ENCODE measurements at regions not wholly inside any gene's neighbourhood (a gene's known extent, or its start where the extent isn't known, plus 50 kb on each side); places are given as distances from the start of the nearest gene placed in this dataset.

GRCh38 chr1:54497338-54497737 is 50.7 kb upstream of the ACOT11 start:
- DNase-seq = no peak

- no peak for DNase-seq
Measured at GRCh38 chr1:54495954-54496353, 52.1 kb upstream of the ACOT11 start.

DNA sequence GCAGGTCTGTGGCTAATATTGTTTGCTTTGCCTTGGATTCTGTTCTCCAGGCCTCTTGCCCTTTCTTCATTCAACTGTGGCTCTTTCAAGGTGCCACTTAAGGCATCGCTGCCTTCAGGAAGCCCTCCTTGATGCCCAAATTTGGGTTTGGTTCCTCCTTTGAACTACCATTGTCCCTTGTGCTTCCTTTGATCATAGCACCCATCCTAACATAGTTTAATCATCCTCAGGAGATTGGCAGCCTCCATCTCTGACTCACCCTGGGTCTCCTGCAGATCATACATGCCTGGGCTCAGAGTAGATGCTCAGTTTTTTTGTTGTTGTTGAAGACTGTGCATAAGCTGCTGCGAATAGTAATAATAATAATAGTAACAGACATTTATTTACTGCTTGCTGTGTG is 54.4 kb upstream of the ACOT11 start:
- no peak for DNase-seq

DNA sequence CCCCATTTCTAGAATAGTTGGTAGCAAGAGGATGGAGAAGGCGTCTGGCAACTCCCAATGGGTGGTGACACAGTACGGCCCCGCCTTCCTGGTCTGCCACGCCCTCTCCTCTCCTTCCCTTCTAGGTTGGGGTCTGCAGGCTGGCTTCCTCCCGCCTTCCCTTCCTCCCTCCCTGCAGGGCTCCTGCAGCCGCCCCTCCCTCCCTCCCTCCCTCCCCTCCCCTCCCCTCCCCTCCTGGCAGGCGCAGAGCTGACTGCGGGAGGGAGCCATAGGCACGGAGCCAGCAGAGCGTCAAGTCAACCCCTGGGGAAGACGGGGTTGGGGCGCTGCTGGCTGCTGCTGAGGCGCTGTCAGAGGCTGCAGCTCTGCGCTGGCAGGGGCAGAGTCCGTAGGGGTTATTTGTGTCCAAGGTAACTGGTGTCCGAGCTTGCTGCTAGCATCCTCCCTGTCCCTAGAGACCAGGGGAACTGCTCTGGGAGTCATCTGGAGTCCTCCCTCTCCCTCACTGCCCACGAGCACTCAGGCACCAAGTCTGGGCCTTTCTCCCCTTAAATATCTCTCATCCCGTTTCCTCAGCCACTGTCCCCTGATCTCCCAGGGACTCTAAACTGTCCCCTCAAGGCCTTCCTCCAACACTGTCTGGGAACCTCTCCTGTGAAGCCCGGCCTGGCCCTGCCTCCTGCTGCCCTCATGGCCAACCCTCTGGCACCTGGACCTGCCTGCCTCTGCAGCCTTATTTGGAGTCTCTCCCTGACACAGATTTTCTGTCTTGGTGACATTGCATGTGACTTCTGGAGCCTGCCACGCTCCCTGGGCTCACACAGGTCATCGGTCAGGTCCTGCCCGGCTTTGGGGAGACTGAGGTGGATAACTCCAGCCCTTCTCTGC is 57.4 kb upstream of the ACOT11 start:
- DNase-seq = no peak

DNA sequence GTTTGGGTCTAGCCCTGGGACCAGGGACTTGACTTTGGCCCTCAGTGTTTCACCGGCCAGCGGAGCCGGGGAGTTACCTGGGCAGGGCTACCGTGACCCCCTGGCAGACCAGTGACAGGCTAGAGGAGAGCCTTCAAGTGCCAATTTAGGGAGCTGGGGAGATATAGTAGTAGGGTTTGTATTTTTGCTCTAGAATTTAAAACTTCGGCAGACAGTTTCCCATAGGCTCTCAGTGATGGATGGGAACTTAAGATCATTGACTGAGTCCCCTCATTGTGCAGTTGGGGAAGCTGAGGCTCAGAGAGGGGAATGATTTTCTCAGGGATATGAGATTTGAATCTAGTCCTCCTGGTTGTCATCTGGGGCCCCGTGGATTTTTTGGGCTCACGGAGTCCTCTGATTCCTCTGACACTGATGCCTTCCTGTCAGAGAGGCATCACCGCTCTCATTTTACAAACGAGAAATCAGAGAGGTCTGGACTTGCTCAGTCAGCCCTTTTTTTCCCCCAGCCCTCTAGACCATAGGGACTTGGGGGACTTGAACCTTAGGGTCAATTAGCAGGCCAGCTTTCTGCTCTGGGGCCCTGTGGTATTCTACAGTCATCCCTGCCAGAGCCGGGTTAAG is 58.3 kb upstream of the ACOT11 start:
- DNase-seq = no peak

GRCh38 chr1:54488779-54489626 is 59.0 kb upstream of the ACOT11 start:
- peak; percentile 64 for DNase-seq

GRCh38 chr1:54488065-54488750 is 59.8 kb upstream of the ACOT11 start:
- peak; percentile 74 for DNase-seq

DNA sequence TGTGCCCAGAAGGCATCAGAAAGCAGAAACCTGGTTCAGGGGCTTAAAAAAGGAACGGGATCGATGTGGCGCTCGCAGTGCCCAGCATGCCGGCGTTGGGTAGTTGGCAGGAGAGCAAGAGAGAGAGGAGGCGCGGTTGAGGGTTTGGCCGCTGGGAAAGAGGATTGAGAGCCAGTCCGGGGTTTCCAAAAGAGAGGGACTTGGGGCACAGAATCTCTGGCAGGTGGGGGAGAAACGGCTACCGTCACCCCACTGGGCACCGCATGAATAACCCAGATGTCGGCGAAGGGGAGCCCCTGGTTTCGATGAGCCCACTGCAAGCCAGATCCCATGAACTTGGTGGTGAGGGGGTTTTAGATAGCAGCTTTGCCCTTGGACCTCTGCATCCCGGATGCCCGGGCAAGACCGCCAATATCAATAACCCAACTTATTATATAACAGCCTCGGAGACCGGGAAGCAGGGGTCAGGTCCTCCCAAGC is 60.4 kb upstream of the ACOT11 start:
- no peak for DNase-seq

- DNase-seq = no peak
Measured at GRCh38 chr1:54486907-54487306, 61.1 kb upstream of the ACOT11 start.

GRCh38 chr1:54485416-54485815 is 62.6 kb upstream of the ACOT11 start:
- no peak for DNase-seq

DNA sequence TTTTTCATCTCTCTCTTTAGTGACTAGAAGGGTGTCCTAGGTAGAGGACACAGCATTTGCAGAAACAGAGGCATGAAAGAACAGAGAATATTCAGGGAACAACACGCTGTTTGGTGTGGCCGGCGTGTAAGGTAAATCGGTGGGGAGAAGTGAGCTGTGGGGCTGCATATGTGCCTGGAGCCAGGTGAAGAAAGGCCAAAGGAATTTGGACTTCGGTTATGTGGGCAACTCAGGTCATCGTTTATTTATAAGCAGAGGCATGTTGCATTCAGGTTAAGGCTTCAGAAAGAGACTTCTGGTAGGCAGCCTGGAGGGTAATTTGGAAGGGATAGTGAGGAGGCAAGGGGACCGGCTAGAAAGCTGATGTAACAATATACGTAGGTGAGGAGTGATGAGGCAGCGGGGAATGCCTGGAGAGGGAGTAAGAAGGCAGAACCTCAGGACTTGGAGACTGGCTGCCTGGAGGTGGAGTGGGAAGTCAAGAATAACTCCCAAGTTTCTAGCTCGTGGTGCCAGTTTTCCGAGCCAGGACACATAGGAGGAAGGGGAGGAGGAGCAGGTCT is 64.1 kb upstream of the ACOT11 start:
- no peak for DNase-seq

GRCh38 chr1:54481201-54481884 is 66.7 kb upstream of the ACOT11 start:
- DNase-seq = no peak

DNA sequence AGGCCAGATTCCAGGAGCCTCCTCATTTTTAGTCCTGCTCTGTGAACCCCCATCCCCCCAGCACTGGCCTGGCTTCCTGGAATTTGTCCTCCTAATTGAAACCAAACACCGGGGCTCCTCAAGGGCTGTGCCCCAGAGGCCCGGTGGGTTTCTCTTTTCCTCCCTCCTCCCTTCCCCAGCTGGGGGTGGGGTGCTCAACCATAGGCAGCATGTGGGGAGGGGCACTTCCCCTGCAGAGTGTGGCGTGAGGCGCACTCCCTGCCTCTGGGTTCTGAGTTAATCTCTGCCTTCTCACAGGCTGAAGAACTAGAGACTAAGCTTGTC is 67.5 kb upstream of the ACOT11 start:
- DNase-seq = no peak

DNA sequence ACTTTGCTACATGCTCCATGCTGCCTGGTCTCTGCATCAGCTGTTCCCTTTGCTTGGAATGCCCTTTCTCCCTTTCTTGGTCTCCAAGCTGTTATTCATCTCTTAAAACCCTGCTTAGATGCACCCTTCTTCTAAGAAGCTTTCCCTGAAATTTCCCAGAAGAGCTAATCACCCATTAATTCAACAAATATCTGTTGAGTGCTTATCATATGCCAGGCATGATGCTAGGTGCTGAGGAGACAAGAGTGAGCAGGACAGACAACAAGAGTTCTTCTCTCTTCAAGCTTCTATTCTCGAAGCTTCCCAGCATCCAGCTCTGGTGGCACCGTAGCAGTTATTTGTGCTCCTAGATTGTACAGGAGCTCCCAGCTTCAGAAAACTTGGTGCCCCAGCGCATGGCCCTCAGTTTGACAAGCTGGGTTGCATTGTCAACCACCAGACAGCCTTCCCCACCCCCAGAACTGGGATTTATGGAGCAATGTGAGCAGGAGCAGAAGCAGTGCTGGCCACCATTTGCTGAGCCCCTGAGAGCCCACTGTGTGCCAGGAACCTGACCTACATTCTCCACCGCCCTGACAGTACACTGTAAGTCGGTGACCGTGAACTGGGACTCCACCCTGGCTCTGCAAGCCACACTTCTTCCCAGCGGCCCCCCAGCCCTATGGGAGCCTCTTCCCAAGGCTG is 68.0 kb upstream of the ACOT11 start:
- DNase-seq = no peak

GRCh38 chr1:54479251-54479650 is 68.8 kb upstream of the ACOT11 start:
- no peak for DNase-seq

DNA sequence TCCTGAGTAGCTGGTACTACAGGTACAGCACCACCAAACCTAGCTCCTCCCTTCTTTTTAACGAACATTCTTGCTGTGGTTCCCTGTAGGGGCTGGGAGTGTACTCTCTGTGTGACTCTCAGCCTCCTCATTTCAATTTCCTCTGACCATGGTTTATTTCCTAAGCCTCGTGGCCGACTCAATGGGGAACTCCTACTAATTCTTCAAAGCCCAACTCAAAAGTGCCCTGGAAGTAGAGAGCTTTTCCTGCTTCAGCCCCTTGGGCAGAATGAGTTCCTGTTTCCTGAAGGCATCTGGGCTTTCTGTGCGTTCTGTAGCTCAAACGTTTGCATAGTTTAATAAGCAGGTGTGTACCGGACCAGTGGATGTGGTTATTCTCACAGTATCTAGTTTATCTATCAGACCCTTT is 70.9 kb upstream of the ACOT11 start:
- DNase-seq = no peak

DNA sequence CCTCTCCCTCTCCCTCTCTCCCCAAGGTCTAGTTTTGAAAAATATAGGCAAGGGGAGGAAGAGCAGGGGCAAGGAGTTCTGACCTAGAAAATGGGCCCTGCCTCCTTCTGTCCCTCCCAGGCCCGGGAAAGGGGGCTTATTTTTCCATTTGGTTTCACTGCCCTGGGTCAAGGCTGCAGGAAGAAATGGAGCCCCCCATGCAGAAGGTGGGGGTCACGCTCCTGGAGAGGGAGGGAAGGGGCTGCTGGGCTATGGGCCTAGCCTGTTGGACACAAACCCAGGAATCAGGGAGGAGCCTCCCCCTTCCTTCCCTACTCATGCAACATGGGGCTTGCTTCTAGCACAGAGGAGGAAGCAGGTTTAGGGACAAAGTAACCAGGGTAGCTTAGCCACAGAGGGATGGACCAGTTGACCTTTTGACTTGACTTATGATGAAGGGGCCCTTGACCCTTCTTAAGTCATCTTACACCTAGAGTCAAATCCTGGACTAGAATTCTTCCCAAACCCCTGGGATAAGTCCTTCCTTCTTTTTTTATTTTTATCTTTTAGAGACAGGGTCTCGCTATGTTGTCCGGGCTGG is 70.4 kb upstream of the SSBP3 start:
- DNase-seq = no peak

GRCh38 chr1:54475946-54476516 is 69.8 kb upstream of the SSBP3 start:
- no peak for DNase-seq

GRCh38 chr1:54475357-54475881 is 69.2 kb upstream of the SSBP3 start:
- no peak for DNase-seq
